Natural killer cell (primary cell): ENCODE measurements at regions not wholly inside any gene's neighbourhood (a gene's known extent, or its start where the extent isn't known, plus 50 kb on each side); places are given as distances from the start of the nearest gene placed in this dataset.

Source experiments
- ATAC-seq, 3 donors: fragments of 150-1000 bp in 2 of 3; fragments of 200-7000 bp in 1 of 3; cut with Tn5 transposase; 1 replicate in 1 of 3; 2 replicates in 2 of 3; pipeline ENCODE4 v1.10.0; 2021; ENCODE audit warnings: mild to moderate bottlenecking in 2 of 3, moderate library complexity in 2 of 3
- DNase-seq, 2 donors: peaks; one replicate each; pipeline versions ENCODE4 v3.0.0 to v3.0.0-alpha.2; 2013 to 2021; ENCODE audit warnings: mixed read lengths in 1 of 2
- H3K27ac ChIP-seq: one replicate; pipeline ENCODE4 v1.5.1; 2013; ENCODE audit warnings: mild to moderate bottlenecking, low read length
- H3K27me3 ChIP-seq: one replicate; pipeline ENCODE4 v1.6.1; 2013; ENCODE audit warnings: low read length; ENCODE audit not compliant: control insufficient read depth, insufficient read depth
- H3K36me3 ChIP-seq: one replicate; pipeline ENCODE4 v1.6.1; 2013; ENCODE audit warnings: low read length; ENCODE audit not compliant: control insufficient read depth, insufficient read depth
- H3K4me1 ChIP-seq: one replicate; pipeline ENCODE4 v1.6.1; 2013; ENCODE audit warnings: low read length; ENCODE audit not compliant: control insufficient read depth, insufficient read depth
- H3K4me3 ChIP-seq: one replicate; pipeline ENCODE4 v1.5.1; 2013; ENCODE audit warnings: low read length
- H3K9me3 ChIP-seq: one replicate; pipeline ENCODE4 v1.6.1; 2013; ENCODE audit warnings: low read length; ENCODE audit not compliant: control insufficient read depth, insufficient read depth
- H3K27ac Mint-ChIP-seq, 2 donors: one replicate each; pipeline ENCODE4 v1.8.0; 2022; ENCODE audit warnings: mild to moderate bottlenecking in 2 of 2, mixed read lengths in 2 of 2, moderate library complexity in 1 of 2
- H3K27me3 Mint-ChIP-seq, 2 donors: one replicate each; pipeline ENCODE4 v1.8.0; 2022; ENCODE audit warnings: low read depth in 2 of 2, mixed read lengths in 2 of 2
- H3K36me3 Mint-ChIP-seq: one replicate; pipeline ENCODE4 v1.8.0; 2022; ENCODE audit warnings: mixed read lengths
- H3K4me1 Mint-ChIP-seq, 2 donors: one replicate each; pipeline ENCODE4 v1.8.0; 2022; ENCODE audit warnings: mixed read lengths in 2 of 2
- H3K4me3 Mint-ChIP-seq: one replicate; pipeline ENCODE4 v1.8.0; 2022; ENCODE audit warnings: mild to moderate bottlenecking, moderate library complexity, mixed read lengths
- H3K9me3 Mint-ChIP-seq, 2 donors: one replicate each; pipeline ENCODE4 v1.8.0; 2022; ENCODE audit warnings: mixed read lengths in 2 of 2
- CTCF ChIP-seq: fragments of 200-600 bp; IDR thresholded peaks from one replicate; pipeline ENCODE4 v1.8.0; 2022; ENCODE audit warnings: antibody characterized with exemption
- WGBS: methylation state at CpG from one replicate; pipeline ENCODE4 v1.1.7; 2013; ENCODE audit warnings: missing lambda C conversion rate; ENCODE audit not compliant: insufficient coverage; 5-methylcytosine and 5-hydroxymethylcytosine counted together
- intact Hi-C: fragments of 100-400 bp; cut with micrococcal nuclease; formaldehyde crosslinking; loops from one replicate; pipeline ENCODE4 v1.14.2; 2022

DNA sequence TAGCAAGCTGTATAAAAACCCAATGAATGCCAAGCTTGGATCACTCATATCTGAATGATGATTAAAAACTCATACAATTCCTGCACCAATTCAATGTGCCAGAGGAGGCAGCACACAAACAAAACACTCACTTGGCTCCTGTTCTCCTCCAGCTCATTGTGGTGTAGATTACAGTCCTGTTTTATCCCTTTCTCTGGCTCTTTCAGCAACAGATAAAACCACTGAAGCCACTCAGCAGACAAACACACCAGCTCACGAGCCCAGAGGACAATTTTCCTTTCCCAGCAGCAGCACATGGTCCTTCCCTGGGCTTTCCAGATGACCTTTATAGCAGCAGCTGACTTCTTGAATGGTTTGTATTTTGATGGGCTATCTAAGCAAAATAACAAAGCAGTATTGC, 107.3 kb upstream of the STARD3NL start:
- ATAC-seq = peak in 1 of 3 donors; percentile 44
- Histone ChIP-seq H3K9me3 (no peaks in the 10 kb centered on the region), H3K4me1 (no peaks in the 10 kb centered on the region), H3K36me3 (no peaks in the 10 kb centered on the region), H3K27me3 (peaks cover 2% of the 10 kb centered on the region), H3K4me3 (no peak overlapping the region), H3K27ac (no peak overlapping the region)
- intact Hi-C loops = no loop called here
- no peaks in the 10 kb centered on the region for H3K9me3 Mint-ChIP-seq
- WGBS = 95% methylated on average over 1 of the region's 1 CpG
- H3K27me3 Mint-ChIP-seq = peaks cover 35 to 49% of the 10 kb centered on the region in 2 donors
- no peak overlapping the region for H3K27ac Mint-ChIP-seq
- H3K4me1 Mint-ChIP-seq = no peaks in the 10 kb centered on the region
- H3K4me3 Mint-ChIP-seq = no peak overlapping the region
- peak; percentile 53 for TF ChIP-seq CTCF
- peak in 1 of 2 donors; percentile 9 for DNase-seq
- no peaks in the 10 kb centered on the region for H3K36me3 Mint-ChIP-seq

GRCh38 chr7:38086857-38087256, 91.2 kb upstream of the STARD3NL start:
- H3K4me1 ChIP-seq = no peaks in the 10 kb centered on the region
- TF ChIP-seq CTCF = no peak
- intact Hi-C loops = no loop called here
- H3K36me3 ChIP-seq = no peaks in the 10 kb centered on the region
- DNase-seq (no peak), ATAC-seq (no peak)
- Mint-ChIP-seq H3K4me1 (no peaks in the 10 kb centered on the region), H3K27ac (no peak overlapping the region), H3K27me3 (peaks cover 19 to 24% of the 10 kb centered on the region in 2 donors), H3K36me3 (no peaks in the 10 kb centered on the region), H3K9me3 (no peaks in the 10 kb centered on the region), H3K4me3 (no peak overlapping the region)
- no peaks in the 10 kb centered on the region for H3K9me3 ChIP-seq
- H3K4me3 ChIP-seq = no peak overlapping the region
- no peak overlapping the region for H3K27ac ChIP-seq
- H3K27me3 ChIP-seq = peaks cover 4% of the 10 kb centered on the region

DNA sequence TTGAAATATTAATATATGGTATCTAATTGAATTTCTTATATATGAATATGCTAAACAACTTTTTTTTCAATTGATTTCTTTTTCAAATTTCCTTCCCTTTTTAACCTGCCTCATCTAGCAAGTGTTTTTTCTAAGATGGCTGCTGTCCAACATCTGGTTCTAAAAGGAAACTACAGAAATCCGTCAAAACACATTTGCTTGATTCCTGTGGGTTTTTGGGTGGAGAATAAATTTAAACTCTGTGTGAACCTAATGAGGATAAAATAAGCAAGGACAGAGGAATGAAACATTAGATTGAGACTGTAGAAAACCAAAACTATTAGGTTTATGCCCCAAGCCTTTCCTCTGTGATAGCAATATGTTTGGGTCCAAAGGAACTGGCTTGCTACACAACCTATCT, 75.5 kb upstream of the STARD3NL start:
- Mint-ChIP-seq H3K4me1 (no peaks in the 10 kb centered on the region), H3K9me3 (no peaks in the 10 kb centered on the region), H3K27ac (no peak overlapping the region), H3K27me3 (peaks cover 12 to 27% of the 10 kb centered on the region in 2 donors), H3K4me3 (no peak overlapping the region), H3K36me3 (peaks cover 8% of the 10 kb centered on the region)
- Histone ChIP-seq H3K27me3 (no peaks in the 10 kb centered on the region), H3K27ac (no peak overlapping the region), H3K4me3 (no peak overlapping the region), H3K36me3 (no peaks in the 10 kb centered on the region), H3K9me3 (peaks cover 13% of the 10 kb centered on the region), H3K4me1 (no peaks in the 10 kb centered on the region)
- ATAC-seq (no peak), DNase-seq (no peak)
- no CpG with 5 or more reads among the region's 1 CpG for WGBS
- no peak for TF ChIP-seq CTCF
- intact Hi-C loops = loop anchor here (10.0 kb wide), 1 partner anchor 232 kb away; no protein-coding TSS in a partner anchor

DNA sequence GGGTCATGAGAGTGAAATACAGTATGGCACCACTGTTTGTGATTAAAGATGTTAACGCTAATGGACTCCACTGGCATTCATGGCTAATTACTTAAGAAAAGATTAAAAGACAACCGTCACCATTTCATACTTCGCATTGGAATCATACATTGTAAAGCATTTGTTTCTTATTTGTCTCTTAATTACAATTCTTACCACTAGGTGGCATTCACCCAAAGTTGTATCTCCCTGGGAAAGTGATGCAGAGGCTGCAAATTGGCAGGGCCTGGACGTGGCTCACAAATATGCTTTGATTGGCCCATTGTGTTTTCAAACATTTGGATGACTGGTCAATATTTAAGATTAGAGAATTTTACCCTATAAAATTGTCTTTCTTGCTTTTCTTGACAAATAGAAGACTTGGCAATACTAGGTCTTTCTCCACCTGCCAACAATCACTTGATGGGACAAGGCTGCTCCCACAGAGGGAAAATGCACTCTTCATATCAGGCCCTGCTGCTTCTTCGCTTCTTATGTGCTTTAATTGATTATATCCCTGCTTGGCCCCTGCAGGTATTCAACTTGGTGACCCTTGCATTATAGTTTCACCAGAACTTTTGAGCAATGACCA, 72.1 kb upstream of the STARD3NL start:
- intact Hi-C loops = loop anchor here (2.0 to 10.0 kb wide), 4 partner anchors 56 to 555 kb away; no protein-coding TSS in a partner anchor
- no peak overlapping the region for H3K27ac ChIP-seq
- WGBS = 50% methylated on average over 4 of the region's 5 CpGs
- Mint-ChIP-seq H3K27ac (no peak overlapping the region), H3K4me3 (no peak overlapping the region), H3K4me1 (no peaks in the 10 kb centered on the region), H3K36me3 (no peaks in the 10 kb centered on the region), H3K9me3 (no peaks in the 10 kb centered on the region), H3K27me3 (peaks cover 5 to 15% of the 10 kb centered on the region in 2 donors)
- no peaks in the 10 kb centered on the region for H3K4me1 ChIP-seq
- no peak overlapping the region for H3K4me3 ChIP-seq
- ATAC-seq (peak; percentile 69 to 81 (median 70)), DNase-seq (peak in 1 of 2 donors; percentile 72)
- H3K9me3 ChIP-seq = no peaks in the 10 kb centered on the region
- peak; percentile 84 for TF ChIP-seq CTCF
- H3K27me3 ChIP-seq = no peaks in the 10 kb centered on the region
- no peaks in the 10 kb centered on the region for H3K36me3 ChIP-seq
